CD4-positive, alpha-beta T cell treated with Interferon alpha-2 for 1 hour (primary cell): ENCODE measurements at regions not wholly inside any gene's neighbourhood (a gene's known extent, or its start where the extent isn't known, plus 50 kb on each side); places are given as distances from the start of the nearest gene placed in this dataset.

Experiments used
- DNase-seq, 2 donors: peaks; one replicate each; pipeline ENCODE4 v3.0.0-alpha.2; 2020 to 2022

- no peak for DNase-seq
These were observed 265.6 kb upstream of the ATP11B start for GRCh38 chr3:182527745-182528144.

DNA sequence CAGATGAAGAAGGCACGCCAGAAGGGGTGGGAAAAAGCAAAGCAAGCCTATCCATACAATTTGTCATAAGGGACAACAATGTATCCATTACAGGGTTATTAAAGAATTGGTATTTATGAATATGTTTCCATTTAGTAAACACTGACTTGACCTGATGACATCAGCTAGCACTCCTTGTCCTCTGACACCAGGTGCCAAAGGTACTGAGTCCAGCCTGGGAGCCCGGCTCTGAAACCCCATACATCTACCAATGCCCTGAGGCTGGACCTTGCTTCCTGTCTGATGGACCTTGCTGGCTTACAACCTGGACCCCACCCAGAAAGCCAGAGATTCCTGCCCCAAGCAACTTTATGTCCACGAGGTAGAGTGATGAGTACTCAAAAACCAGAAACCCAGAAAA, 263.0 kb upstream of the ATP11B start:
- DNase-seq = no peak

- no peak for DNase-seq
These were observed 259.9 kb upstream of the ATP11B start for GRCh38 chr3:182533394-182533793.

DNA sequence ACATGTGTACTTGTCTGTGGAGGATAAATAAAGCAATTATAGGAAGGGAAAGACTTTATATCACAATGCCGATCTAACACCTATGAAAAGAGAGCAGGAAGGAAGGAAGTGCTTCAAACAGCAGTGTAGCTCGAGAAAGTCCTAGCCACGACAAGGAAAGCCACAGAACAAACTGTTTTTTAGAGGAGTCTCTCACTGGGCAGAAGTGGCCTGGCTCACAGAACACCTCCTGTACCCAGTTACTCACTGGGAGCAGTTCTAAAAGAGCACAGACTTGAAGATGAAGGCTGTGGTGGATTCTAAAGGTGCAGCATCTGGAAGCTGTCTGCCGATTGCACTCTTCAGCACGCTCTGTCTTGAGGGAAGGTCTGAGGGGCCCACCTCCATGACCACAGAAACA, 248.8 kb upstream of the ATP11B start:
- DNase-seq = no peak

DNA sequence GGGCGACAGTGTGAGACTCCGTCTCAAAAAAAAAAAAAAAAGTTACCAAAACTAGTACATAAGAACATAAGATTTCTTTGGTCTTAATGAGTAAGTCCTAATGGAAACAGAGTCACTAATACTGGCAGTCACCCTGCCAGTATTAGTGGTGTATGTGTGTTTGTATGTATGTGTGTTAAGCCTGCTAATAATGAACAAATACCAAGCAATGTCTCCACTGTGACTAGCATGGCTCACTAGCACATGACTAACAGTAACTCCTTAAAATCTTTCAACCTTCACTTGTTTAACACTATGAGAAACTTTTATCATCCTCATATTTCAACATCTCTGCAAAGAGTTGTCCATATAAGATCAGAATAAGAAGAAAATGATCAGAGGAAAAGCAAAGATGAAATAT, 231.0 kb upstream of the ATP11B start:
- no peak for DNase-seq

GRCh38 chr3:182565916-182566796, 227.1 kb upstream of the ATP11B start:
- DNase-seq = no peak

GRCh38 chr3:182567700-182568099, 225.6 kb upstream of the ATP11B start:
- DNase-seq = no peak

DNA sequence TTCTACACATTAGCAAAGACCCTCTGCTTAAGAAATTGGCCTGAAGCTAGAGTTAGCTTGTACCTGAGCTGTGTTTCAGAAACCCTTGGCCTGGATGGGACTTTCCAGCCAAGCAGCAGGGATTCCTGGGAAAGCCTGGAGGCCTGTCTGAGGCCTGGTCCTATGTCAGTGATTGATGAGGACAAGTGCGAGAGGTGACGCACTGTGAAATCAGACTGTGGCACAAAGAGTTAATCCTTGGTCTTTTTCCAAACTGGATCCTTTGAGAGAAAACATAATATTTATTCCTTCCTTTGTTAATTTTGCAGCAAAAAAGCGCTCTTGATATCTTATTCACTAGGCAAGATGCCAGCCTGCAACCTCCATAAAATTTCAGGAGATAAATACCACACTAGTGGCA, 225.0 kb upstream of the ATP11B start:
- DNase-seq = no peak

- DNase-seq = no peak
These were observed 224.4 kb upstream of the ATP11B start for GRCh38 chr3:182568876-182569275.

DNA sequence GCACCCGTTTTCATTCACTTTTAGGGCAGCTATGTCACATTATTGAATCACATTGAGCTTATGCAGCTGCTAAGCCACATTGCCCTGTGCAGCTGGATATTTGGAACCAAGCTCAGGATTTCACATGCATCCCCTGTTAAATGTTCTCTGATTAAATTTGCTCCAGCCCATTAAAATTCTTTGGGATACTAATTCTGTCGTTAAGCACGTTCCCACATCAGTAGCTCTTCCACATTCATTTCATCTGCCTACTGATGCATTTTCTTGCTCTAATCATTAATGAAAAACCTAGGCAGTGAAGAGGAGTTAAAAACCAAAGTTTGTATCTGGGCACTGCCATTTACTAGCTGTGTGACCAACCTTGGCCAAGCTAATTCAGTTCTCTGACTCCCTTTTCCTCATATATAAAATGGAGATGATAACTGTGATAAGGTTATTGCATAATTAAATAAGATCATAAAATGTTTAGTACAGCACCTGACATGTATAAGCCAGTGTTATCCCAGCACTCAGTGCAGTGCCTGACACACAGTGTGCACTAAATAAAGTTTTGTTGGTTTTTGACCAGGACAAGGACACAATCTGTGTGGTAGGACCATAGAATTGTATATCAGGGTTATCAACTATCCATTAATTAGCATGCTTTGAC, 222.2 kb upstream of the ATP11B start:
- no peak for DNase-seq

- no peak for DNase-seq
These were observed 217.4 kb upstream of the ATP11B start for GRCh38 chr3:182575941-182576340.

DNA sequence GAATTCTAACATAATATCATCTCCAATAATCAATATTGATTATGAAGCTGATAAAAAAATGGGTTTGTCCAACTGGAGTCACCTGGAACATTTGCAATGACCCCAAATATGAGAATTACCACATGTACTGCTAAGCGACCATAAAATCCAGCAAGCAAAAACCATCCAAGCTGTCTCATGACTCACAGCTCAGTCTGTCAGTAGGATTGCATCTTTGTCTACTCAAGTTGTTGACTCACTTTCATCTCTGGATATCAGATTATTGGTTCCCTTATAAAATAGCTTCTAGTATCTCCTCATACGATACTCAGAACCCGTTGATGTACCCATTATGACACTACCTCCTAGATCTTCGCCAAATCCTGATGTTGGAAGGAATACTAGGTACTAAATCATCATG, 209.8 kb upstream of the ATP11B start:
- no peak for DNase-seq

DNA sequence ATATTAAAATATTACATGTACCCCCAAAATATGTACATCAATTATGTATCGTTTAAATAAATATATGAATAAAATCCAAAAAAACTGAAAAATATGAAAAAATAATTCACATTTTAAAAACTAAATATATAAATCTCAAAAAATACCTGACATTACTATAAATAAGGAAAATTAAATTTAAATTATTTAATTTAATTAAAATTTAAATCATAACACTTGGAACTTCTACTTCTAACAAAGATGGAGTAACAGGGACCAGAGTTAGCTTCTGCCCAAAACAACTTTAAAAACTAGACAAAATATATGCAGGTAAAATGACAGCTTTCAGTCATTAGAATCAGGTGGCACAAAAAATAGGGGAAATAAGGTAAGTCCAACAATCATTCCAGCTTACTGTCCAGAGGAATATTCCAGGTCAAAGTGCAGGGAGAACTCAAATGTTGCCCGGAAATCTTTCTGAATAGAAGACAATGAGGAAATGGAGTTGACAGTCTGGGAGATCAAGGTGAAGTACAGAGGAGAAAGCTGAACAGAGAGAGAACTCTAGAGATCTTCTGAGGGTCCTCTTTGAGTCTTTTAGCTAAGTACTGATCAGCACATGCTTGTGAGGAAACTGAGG, 207.7 kb upstream of the ATP11B start:
- DNase-seq = no peak

GRCh38 chr3:182592747-182593146, 200.6 kb upstream of the ATP11B start:
- DNase-seq = no peak

- DNase-seq = no peak
These were observed 196.5 kb upstream of the ATP11B start for GRCh38 chr3:182596676-182597410.

DNA sequence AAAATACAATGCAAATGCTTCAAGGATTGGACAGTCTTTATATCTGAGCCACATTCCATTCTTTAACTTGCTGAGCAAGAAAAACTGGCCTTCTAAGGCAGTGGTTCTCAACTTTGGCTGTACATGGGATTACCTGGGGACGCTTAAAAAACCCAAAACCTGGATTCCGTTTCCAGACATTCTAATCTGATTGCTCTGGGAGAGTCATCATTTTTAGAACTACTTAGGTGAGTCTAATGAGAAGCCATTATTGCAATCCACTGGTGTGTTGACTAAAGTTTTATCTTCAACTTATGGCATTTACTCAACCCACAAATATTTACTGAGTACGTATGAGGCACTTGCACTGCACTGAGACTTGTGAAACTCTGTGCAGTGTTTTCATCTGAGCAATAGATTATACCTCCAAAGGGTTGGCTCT, 195.7 kb upstream of the ATP11B start:
- no peak for DNase-seq

GRCh38 chr3:182601597-182601996, 191.7 kb upstream of the ATP11B start:
- no peak for DNase-seq

DNA sequence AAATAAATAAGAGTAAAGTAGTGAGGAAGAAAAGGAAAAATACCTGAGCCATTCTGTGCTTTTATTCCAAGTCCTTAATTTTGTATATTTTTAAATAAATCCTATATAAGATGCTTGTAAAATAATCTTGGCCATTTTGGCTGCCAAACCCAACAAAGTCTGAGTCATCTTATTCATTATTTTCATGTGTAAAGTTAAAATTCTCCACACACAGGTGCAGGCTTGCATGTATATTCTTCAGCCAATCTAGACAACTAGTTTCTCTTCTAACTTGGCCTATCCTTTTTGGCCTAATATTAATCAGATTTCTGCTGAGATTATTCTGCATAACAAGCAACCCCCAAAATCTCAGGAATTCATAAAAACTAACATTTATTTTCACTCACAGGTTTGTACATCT, 189.8 kb upstream of the ATP11B start:
- DNase-seq = no peak

GRCh38 chr3:182605882-182606611, 187.3 kb upstream of the ATP11B start:
- no peak for DNase-seq

DNA sequence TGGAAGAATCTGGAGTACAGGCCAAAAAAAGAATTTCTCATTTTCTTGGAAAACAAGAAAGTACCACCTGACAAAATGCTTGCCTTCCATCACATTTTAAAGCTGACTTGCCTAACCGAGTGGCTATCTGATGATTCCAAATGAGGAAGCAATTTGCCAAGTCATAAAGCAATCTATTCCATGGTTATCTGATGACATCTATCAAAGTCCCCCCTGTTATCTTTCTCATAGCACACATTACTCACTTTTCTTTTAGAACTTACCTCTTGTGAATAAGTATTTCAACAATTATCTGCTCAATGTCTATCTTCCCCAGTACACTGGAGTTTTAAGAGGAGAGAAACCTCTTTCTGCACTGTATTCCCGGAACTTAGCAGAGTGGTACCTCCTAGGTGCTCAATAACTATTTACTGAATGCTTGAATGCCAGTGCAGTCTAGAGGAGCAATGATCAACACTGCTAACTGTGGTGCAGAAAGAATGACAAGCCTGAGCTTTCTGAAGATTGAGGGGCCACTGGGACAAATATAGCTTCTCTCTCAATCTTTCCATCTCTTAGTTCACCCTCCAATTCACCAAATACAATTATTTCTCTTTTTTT, 186.3 kb upstream of the ATP11B start:
- no peak for DNase-seq

DNA sequence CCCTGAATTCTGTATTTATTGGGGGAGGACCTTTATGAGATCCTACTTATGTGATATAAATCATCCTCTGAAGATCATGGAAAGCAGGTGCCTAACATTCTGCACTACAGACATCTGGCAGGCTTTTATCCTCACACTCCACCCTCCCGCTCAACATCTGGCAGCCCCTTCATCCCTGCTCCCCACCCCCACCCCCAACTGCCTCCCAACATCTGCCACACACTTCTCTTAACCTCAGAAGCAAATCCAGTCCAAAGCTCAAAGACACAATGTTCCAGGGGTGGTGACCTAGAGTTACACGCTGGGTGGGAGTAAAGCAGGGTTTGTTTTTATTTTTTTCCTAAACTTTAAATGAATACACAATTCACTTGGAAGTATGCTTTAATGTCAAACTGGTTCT, 184.5 kb upstream of the ATP11B start:
- DNase-seq = no peak

DNA sequence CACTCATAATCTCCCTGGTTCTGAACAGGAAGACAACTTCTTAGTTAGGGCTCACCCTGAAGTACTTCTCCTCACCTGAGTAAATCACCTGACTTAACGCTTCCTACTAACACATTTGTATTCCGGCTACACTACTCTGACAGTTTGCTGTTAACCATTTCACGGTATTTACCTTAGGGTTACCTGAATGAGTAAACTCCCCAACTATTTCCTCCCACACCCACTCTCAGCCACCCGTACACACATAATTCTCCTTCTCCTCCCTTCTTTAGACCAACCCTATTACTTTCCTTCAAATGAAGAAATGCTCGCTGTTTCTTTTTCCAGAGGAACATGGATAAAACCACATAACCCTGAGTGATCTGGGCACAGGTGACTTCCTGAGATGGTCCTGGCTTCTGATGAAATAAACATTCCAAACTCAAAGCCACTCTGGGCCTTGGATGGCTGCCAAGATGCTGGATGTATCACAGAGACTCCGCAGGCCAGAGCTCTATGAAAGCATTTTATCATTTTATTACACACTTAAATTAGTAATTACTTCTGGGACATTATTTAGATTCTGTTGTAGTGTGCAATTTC, 183.6 kb upstream of the ATP11B start:
- no peak for DNase-seq
